Astrocyte of the spinal cord (primary cell): ENCODE measurements at regions not wholly inside any gene's neighbourhood (a gene's known extent, or its start where the extent isn't known, plus 50 kb on each side); places are given as distances from the start of the nearest gene placed in this dataset.
"Not testable (repeated sequence)": the region's sequence is repeated elsewhere in the genome, so short reads cannot be mapped to it uniquely, and the experiment has no call there.

Experiments used
- DNase-seq: peaks from one replicate; pipeline ENCODE4 v3.0.0; 2011; ENCODE audit warnings: low read depth, low spot score
- H3K4me3 ChIP-seq: 2 replicates; pipeline ENCODE4 v1.5.1; 2011; ENCODE audit warnings: low read depth, mild to moderate bottlenecking, low read length, moderate library complexity
- in situ Hi-C: cut with HindIII; loops from 2 replicates; pipeline ENCODE4 v1.10.0; 2017; ENCODE audit warnings: low sequenced_read_pairs
- TF ChIP-seq, protein P1 (sequence below): IDR thresholded peaks from 2 replicates; pipeline ENCODE4 v1.5.1; 2012; ENCODE audit warnings: low read depth, mild to moderate bottlenecking, low read length, inconsistent platforms

DNA sequence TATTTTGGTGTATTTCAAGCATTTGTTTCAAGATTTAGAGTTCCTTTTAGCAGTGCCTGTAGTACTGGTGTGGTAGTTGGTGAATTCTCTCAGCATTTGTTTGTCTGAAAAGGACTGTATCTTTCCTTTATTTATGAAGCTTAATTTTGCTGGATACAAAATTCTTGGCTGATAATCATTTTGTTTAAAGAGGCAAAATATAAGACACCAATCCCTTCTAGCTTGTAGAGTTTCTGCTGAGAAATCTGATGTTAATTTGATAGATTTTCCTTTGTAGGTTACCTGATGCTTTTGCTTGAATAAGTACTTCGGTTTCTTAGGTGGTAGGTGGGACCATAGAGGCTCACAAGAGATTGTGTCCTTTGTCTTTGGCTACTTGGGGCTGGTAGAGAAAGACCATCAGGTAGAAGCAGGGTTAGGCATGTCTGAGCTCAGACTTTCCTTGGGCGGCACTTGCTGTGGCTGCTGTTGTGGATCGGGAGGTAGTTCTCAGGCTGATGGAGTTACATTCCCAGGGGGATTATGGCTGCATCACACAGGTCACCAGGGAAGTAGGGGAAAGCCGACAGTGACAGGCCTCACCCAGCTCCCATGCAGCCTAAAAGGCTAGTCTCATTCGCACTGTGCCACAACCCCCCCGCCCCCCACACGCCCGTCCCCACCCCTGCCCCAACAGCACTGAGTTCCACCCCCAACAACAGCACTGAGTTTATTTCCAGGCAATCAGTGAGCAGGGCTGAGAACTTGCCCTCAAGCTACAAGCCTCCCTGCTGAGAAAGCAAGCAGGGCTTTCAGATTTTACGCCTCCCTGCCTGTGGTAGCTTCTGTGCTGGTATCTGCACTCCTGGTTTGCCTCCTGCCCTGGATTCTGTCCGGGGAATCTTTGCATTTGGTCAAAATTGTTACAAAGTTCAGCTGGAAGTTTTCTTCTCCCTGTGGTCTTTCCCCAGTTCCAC lies 127.1 kb upstream of the GLRA1 start:
- no peak for DNase-seq
- in situ Hi-C loops, result no loop called here
- H3K4me3 ChIP-seq, result no peak overlapping the region
- TF ChIP-seq, protein P1, sequence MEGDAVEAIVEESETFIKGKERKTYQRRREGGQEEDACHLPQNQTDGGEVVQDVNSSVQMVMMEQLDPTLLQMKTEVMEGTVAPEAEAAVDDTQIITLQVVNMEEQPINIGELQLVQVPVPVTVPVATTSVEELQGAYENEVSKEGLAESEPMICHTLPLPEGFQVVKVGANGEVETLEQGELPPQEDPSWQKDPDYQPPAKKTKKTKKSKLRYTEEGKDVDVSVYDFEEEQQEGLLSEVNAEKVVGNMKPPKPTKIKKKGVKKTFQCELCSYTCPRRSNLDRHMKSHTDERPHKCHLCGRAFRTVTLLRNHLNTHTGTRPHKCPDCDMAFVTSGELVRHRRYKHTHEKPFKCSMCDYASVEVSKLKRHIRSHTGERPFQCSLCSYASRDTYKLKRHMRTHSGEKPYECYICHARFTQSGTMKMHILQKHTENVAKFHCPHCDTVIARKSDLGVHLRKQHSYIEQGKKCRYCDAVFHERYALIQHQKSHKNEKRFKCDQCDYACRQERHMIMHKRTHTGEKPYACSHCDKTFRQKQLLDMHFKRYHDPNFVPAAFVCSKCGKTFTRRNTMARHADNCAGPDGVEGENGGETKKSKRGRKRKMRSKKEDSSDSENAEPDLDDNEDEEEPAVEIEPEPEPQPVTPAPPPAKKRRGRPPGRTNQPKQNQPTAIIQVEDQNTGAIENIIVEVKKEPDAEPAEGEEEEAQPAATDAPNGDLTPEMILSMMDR, result no peak

DNA sequence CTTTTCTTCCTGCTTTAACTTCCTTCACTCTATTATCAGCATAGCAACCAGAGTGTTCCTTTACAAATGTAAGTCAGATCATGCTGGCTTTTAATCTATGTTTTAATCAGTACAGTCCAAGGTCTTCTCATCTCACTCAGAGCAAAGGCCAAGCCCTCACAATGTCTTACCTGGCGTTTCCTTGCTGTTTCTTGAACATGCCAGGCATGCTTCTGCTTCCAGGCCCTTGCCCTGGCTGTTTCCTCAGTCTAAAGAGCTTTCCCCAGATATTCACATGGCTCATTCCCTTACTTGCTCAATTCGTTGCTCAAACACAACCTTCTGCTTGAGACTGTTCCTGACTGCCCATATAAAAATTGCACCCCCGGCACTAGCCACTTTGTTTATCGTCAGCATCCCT lies 121.7 kb upstream of the GLRA1 start:
- H3K4me3 ChIP-seq, result no peak overlapping the region
- in situ Hi-C loops, result no loop called here
- TF ChIP-seq, protein P1, result no peak
- no peak for DNase-seq

DNA sequence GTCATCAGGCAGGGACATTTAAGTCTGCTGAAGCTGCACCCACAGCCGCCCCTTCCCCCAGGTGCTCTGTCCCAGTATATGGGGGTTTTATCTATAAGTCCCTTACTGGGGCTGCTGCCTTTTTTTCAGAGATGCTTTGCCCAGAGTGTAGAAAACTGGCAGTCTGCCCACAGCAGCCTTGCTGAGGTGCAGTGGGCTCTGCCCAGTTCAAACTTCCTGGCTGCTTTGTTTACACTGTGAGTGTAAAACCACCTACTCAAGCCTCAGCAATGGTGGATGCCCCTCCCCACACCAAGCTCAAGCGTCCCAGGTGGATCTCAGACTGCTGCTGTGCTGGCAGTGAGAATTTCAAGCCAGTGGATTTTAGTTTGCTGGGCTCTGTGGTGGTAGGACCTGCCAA lies 114.2 kb upstream of the GLRA1 start:
- DNase-seq, H3K4me3 ChIP-seq, in situ Hi-C loops: not testable (repeated sequence)

DNA sequence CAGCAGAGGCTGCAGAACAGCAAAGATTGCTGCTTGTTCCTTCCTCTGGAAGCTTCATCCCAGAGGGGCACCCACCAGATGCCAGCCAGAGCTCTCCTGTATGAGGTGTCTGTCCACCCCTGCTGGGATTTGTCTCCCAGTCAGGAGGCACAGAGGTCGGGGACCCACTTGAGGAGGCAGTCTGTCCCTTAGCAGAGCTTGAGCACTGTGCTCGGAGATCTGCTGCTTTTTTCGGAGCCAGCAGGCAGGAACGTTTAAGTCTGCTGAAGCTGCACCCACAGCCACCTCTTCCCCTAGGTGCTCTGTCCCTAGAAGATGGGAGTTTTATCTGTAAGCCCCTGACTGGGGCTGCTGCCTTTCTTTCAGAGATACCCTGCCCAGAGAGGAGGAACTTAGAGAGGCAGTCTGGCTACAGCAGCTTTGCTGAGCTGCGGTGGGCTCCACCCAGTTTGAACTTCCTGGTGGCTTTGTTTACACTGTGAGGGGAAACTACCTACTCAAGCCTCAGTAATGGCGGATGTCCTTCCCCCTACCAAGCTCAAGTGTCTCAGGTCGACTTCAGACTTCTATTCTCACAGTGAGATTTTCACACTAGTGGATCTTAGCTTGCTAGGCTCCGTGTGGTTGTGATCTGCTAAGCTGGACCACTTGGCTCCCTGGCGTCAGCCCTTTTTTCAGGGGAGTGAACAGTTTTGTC lies 101.8 kb upstream of the GLRA1 start:
- in situ Hi-C loops, DNase-seq, H3K4me3 ChIP-seq: not testable (repeated sequence)

DNA sequence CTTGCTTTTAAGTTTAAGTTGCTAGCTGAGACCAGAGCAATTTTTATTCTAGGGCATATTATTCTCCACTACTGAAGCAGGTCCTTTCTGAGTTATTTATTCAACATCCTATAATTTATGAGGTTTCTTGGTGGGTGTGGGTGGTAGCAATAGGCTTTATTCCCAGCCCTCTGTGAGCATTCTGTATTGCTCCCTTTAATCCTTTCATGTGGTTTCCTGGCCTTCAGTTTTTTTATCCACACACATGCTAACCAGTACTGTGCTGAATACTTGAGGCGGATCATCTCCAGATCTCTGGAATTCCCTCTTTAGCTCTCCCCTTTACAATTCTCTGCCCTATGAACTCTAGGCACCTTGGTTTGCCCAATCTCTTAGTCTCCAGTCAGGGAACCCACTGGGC lies 91.8 kb upstream of the GLRA1 start:
- in situ Hi-C loops, result no loop called here
- TF ChIP-seq, protein P1, result no peak
- no peak for DNase-seq
- no peak overlapping the region for H3K4me3 ChIP-seq

DNA sequence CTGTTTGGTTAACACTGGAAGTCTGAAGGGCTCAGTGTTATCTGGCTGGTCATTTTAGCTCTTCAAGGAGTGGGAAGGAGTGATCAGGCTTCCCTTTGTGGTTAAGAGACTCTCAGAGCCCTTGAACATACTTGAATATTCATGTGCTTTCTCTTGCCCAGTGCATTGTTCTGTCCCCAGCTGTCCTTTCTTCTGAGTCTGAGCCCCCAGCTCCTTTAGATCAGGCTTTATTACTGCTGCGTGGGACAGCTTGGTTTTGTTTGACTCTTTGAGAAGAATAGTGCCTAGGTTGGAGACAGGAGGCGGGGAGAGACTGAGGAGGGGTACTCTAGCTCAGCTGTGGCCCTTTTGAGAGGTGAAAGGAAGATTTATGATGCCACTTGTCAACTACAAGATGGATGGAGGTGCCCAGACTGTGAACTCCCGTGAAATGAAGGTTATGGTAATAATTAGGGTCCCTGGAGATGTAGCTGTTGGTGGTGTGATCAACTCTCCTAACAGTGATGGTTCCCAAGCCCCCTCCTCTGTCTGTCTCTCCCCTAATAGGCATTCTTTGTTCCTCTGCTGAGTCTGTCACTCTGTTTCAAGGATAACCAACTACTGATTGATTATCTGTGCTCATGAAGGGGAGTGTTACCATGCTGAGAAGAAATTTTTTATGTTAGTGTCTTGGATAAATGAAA lies 83.1 kb upstream of the GLRA1 start:
- TF ChIP-seq, protein P1, result no peak
- no peak overlapping the region for H3K4me3 ChIP-seq
- no peak for DNase-seq
- in situ Hi-C loops, result no loop called here

DNA sequence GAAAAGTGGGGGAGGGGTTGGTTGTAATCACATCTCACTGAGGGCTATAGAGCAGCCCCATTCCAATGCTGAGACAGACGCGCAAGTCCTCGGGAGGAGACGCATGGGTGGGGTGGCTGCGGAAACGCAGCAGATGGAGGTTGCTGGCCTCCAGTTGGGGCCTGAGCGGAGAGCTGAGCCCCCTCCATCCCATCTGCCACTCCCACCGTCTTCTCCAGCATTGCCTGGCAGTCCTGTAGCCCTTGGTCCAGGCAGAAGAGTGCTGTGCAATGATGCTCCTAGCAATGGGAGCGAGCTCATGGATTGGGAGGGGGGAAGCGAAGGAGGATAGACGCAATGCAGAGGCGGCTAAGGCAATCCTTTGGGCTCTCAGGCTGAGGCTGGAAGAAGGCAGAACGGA lies 79.4 kb upstream of the GLRA1 start:
- DNase-seq, result no peak

More for the DNA sequence above, 79.4 kb upstream of the GLRA1 start:
- TF ChIP-seq, protein P1, result no peak
- in situ Hi-C loops, result no loop called here
- H3K4me3 ChIP-seq, result no peak overlapping the region
